CD4-positive, alpha-beta T cell treated with Interferon gamma for 1 hour (primary cell): ENCODE measurements at regions not wholly inside any gene's neighbourhood (a gene's known extent, or its start where the extent isn't known, plus 50 kb on each side); places are given as distances from the start of the nearest gene placed in this dataset.
A peak's percentile ranks its signal among the peaks of the same experiment; 100 is the strongest.

Experiments
- DNase-seq: peaks from one replicate; pipeline ENCODE4 v3.0.0-alpha.2; 2020

DNA sequence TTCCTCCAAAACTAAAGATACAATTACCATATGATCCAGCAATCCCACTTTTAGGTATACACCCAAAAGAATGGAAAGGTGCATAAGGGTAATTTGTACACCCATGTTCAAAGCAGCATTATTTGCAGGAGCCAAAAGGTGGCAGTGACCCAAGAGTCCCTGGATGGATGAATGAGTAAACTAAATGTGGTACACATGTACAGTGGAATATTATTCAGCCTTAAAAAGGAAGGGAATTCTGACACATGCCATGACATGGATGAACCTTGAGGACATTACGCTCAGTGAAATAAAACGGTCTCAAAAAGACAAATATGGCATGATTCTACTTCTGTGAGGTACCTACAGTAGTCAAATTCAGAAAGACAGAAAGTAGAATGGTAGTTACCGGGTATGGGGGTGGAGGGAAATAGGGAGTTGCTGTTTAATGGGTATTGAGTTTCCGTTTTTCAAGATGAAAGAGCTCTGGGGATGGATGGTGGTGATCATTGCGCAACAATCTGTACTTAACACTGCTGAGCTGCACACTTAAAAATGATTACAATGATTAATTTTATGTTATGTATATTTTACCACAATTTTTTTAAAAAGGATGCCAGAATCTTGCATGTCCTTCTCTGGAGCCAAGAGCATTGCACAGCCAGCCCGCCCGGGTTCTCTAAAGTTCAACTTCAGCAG lies 518.9 kb upstream of the JARID2 start:
- no peak for DNase-seq

DNA sequence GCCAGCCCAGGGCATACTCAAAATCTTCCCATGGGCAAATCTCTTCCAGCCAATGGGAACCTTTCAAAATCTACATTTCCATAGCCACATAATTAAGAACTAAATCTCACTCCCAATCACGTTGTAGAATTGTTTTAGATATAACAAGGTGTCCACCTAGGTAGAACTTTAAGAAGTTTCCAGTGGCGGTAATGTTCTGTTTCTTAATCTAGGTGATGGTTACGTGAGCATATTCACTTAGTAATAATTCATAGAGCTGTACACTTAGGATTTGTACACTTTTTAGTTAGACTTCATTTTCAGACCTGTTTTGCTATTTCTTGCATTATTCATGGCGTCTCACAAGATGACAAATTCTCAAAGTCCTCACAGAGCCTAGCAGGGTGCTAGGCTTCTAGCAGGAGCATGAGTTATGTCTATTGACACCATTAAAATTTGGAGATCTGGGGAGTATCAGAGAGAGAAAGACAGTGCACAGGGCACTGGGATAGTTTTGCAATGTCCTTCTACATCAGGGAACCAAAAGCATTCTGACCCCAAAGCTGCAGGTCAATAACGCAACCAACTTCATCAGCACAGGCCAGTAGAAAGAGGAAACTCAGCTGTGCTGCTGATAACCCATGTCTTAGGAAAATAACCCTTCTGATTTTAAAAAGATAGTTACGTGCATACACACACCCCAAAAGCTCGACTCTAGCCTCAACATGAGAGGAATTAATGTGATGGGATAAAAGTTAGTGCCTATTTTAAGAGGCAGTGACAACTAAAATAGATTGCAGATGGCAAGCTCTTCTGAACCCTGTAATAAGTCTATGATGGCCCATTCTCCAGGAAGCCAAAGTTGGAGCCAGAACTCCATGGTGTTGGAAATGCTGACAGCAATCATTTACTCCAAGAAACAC lies 518.1 kb upstream of the JARID2 start:
- DNase-seq = peak; percentile 38

DNA sequence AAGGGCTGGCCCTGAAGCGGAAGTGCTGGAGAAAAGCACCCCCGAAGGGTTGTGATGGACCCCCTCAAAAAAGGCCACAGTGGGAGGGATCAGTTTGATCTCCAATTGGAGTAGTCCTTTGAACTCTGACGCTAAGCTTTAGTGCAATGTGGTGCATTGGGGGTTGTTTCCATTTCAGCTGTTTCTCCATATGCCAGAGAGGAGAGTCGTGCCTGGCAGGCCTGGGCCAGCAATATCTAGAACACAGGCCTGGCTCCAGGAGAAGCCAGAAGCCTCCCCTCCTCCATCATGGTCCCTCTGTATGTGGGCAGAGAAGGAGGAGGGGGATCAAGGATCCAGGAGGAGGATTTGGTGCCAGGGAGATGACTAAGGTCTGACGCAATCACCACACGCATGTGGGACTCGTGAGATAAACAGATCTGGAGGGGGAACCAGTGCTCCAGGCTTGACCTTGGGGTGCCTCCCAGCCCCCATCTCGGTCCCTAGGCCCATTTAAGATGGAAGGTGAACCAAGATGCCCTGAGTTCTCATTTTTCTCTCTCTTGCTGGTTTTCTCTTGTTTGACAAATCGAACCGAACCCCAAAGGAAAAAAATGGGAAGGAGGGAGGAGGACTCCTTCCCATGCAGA lies 517.4 kb upstream of the JARID2 start:
- peak; percentile 70 for DNase-seq

DNA sequence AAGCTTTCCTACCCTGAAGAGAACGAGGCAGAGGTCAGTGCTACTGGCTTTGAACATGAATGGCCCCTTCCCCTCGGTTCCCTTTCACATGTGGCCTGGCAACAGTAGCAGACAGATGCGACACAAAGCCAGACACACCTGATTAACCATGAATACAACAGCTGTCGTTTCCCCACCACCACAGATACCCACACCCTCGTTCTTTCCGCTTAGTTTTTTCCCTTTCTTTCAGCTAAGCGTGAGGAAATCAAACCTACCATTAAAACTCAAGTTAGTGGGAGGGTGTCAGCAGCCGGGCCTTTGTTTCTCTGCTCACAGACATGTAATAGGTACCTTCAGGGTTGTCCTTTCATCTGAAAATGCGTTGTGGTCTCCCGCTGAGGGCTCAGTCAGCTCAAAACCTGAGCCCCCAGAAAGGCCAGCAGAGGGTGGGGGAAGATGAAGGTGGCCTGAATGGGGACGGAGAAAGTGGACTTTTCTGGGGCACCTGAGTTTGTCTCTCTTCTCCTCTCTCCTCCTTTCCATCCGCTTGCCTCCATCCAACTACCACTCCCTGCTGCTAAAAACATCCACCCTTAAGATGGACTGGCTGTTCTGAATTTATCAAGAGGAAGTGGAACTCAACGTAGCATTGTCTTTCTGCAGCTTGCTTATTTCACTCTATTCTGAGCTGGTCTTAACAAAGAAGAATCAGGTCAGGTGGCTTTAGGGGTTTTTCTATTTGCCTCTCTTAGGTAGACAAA lies 516.6 kb upstream of the JARID2 start:
- DNase-seq = peak; percentile 47

DNA sequence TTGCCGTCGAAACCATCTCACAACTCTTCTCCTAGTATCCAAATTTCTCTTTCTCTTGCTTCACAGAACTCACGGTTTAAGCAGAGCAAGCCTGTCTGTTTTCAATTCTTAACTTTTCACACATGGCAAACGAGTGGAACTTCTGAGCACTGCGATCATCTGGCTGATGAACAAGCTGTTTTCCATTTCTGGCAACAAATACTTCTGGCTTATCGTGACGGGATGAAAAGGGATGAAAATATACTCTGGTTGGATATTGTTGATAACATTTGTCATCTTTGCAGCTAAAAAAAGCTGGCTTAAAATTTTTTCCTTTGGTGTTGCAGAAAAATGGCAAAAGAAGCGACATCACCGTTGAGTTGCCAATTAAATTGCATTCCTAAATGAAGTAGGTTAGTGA lies 515.2 kb upstream of the JARID2 start:
- DNase-seq = no peak

DNA sequence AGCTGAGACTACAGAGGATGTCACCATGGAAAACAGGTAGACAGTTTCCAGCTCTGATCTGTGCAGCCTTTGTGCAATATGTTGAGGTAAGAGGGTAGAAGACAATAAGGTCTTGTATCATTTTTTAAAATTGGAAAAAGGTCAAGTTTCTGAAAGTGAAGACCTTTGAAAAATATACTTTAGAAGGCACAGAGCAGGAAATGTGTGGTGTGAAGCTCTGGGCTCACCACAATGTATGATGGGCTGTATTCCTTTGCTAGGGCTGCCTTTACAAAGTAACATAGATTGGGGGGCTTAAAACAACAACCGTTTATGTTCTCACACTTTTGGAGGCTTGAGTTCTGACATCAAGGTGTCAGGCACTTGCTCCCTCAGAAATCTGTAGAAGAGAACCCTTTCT lies 514.3 kb upstream of the JARID2 start:
- no peak for DNase-seq

DNA sequence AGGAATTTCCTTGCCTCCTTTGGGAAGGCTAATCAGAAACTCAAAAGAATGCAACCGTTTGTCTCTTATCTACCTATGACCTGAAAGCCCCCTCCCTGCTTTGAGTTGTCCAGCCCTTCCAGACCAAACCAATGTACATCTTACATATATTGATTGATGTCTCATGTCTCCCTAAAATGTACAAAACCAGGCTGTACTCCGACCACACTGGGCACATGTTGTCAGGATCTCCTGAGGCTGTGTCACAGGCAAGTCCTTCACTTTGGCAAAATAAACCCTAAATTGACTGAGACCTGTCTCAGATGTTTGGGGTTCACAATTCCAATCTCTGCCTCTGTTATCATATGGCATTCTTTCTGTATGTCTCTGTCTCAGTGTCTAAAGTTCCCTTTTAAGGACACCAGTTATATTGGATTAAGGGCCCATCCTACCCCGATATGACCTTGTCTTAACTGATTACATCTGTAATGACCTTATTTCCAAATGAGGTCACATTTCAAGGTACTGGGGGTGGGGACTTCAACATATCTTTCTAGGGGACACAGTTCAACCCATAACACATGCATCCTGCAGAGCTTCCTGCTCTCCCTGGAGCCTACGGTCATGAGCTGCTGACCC lies 513.5 kb upstream of the JARID2 start:
- no peak for DNase-seq

DNA sequence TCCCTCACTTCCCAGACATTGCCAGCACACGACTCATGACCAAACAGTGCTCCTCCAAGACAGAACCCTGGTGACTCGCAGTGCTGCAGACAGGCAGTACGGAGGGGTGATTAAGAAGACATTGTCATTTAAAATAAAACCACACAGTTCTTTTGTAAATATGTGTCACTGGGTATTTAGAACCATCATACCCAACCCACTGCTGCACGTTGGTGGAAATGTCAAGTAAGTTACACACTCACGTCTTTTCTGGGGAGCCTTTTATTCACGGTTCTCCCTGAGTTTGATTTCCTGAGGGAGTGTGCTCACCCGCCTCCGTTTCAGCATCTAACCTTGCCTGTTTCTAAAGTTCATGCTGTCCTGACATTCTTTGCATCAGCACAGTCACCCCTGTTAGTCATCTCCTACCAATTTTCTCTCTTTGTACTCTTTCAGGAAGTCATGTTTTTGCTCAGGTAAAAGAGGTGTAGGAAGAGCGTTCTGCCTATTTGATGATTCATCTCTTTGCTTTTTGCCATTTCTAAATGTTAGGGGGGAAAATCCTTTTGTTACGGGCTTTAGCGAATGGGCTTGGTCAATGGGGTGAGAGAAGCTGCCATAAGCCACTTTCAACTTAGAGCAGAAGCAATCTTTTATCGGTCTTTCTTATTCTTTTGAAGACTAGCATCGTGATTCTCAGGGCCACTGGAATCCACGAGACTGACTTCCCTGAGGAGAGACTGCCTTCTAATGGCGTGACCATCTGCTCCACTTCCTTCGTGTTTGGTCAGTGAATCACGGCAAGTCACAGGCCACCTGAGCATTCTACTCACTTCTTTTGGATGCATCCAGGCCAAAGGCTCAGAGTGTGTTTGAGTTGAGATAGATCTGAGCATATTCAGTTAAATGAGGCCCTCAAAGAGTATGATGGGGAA lies 512.8 kb upstream of the JARID2 start:
- DNase-seq = peak; percentile 51

DNA sequence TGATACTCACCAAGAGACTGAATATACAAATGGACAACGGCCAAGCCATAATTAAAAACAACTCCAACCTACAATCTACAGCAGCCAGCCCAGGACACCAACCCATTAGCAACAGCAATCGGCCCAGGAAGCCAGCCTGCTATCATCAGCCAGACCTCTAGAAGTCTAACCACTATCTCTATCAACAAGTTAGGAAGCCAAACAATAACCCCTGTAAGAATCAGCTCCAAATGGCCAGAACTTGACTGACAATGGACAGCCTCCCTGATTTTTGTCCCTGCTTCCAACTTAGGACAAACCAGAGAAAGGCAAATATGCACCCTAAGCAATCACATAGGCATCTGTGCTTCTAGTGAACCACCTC lies 511.8 kb upstream of the JARID2 start:
- DNase-seq = no peak

DNA sequence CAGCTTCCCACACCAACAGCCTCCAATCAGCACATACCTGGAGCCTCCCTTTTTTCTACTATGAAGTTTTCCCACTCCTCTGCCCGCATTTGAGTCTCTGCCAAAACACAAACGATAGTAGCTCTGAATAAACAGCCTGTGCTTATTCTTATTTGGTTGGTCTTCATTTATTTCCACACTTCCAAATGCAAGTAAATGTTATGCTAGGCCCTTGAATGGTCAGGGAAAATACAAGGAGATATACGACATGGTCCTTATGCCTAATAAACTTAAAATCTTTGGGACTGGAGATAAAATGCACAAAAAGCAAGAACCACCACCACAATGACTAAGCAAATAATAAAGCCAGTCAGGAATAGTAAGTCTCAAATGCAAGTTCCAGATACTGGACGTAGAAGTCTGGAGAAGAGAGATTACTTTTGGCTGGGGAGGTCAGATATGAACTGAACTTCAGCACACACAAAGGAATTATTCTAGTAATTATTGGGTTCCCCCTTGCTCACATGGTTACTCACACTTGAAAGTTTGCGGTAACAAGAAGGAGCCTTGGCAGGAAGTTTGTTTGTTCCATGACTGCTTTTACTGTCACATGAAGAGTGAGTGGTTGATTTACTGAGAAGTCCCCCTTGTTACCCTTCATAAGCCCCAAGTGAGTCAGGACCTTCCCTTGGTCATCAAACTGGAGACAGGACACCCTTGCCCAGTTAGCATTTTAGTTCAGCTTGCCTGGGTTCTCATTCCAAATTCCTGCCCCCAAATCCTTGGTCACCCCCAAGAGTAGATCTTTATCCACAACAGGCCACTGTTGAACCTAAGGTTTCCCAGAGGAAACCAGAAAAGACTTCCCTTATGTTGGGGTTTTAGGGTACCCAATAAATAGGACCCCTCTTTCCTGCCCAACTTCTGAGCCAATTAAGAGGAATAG lies 511.2 kb upstream of the JARID2 start:
- DNase-seq = peak; percentile 61

DNA sequence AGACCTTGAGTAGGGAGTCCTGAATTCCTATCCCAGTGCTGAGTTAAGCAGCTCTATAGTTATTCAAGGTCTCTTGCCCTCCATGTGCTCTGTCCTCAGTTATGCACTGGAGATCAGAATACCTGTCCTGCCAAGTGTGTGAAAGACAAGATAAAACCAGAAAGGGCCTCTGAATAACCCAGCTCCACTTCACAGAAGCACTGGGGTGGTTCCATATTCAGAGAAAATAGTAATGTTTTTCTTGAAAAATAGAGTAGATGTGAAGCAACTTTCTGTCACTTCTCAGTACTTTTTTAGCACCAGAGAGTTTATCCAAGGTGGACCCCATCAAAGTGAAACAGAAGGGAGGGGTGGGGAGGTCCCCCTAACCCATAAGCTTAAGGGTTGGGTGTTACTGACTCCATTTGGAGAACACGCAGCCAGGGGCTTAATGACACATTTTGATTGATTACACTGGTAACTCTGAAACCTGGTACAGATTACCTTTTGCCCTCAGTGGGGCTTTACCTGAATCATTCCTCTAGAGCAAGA lies 509.8 kb upstream of the JARID2 start:
- no peak for DNase-seq

DNA sequence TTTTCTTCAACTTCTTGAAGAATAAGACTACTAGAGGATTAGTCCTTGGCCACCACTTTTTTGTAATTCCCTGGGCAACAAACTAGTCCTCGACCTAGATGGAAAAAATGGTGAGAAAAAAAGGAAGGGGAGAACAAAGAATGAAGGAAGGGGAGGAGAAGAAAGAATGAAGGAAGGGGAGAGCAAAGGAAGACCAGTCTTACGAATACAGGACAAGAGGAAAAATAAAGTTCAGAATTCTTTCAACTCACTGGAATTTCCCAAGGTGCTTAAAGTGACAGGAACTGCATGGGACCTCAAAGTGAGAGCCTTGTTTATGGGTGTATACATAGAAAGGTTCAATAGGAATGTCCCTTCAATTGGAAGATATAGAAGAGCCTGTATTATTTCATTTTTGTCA lies 509.3 kb upstream of the JARID2 start:
- DNase-seq = no peak

DNA sequence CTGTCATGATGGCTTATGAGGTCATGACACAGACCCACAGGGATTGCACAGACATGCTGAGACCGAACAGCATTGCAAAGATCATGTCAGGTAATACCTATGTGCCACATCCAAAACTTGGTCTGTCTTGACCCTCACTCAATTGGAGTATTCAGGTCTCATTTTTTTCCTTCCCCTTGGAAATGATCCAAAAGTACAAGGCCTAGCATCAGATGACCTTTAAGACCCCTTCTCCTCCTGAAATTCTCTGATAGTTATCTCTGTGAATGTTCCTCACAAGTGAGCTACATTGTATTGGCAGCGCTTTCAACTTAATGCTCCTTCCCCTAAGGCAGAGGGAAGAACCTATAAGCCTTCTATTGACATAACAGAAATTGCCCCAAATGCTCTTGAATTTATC lies 507.4 kb upstream of the JARID2 start:
- no peak for DNase-seq

DNA sequence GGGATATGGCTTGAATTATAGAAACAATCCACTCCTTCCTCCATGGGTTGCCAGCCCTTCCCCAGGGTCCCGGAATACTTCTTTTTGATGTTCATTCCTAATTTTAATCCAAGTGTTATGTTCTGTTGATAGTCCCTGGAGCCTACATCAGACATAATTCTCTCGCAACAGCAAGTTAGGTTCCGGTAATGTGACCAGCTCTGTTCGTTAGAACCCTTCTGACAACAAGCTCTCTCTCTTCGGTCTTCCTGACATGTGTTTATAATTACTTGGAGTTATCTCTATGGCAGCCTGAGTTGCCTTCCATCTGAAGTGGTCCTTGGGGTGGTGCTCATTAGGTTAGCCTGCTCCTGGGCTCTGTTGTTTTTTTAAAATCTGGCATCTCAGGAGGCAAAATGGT lies 506.9 kb upstream of the JARID2 start:
- DNase-seq = no peak

DNA sequence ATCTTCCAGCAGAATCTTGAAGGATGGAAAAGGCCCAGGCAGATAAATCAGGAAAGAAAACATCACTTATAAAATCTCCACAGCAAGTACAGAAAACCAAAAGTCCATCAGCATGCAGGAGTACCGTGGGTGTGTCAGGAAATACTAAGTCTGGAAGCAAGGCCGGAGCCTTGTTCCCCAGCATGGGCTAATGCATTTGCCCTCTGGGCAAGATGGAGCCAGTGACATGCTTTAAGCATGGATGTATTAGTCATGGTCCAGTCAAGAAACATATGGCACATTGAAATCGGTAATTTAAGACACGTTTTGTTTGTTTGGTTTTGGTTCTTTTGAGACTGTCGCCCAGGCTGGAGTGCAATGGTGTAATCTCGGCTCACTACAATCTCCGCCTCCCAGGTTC lies 506.0 kb upstream of the JARID2 start:
- no peak for DNase-seq

DNA sequence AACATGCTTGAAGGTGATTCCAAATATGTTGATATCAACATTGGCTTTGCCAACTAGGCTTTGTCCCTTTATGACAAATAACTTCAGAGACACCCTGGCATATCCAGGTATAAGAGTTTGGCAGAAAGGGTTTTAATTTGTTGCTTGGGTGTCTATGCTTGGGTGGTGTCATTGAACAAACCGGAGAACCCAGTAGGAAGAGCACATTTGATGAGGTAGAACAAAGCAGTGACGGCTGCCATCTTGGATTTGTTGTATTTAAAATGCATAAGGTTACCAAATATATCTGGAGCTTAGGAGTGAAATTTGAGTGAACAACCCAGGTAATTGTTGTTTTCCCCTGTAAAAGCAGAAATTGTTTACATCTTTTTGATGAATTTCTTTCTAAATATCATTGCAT lies 503.7 kb upstream of the JARID2 start:
- DNase-seq = no peak

DNA sequence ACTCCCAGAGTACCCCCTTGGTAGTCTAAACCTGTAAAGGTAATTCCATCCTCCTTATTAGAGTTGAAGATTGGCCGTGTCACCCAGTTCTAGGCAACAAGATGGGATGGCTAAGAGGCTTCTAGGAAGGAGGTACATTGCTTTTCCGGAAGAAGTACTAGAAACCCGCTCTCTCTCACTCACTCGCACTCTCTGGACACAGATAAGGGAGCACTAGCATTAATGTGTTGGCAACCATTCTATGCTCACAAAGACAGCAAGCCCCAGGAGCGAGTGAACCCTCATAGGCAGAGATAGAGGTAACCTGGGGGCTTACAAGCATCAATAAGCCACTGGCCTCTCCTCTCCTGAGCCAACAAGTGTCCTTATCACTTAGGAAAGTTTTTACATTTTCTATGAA lies 503.2 kb upstream of the JARID2 start:
- no peak for DNase-seq

DNA sequence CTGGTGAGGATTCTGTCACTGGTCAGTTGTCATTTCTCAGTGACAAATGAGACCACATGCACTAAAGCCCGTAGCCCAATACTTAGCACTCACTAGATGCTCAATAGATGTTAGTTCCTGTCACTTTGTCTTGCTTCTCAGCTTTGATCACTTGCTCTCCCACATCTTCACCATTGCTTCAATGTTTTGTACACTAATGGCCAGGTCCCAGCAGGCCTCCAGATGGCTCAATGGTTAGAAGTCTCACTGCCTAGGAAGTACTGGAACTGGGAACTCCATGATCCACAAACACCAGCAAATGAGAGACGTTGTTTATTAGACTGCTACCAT lies 502.8 kb upstream of the JARID2 start:
- no peak for DNase-seq

DNA sequence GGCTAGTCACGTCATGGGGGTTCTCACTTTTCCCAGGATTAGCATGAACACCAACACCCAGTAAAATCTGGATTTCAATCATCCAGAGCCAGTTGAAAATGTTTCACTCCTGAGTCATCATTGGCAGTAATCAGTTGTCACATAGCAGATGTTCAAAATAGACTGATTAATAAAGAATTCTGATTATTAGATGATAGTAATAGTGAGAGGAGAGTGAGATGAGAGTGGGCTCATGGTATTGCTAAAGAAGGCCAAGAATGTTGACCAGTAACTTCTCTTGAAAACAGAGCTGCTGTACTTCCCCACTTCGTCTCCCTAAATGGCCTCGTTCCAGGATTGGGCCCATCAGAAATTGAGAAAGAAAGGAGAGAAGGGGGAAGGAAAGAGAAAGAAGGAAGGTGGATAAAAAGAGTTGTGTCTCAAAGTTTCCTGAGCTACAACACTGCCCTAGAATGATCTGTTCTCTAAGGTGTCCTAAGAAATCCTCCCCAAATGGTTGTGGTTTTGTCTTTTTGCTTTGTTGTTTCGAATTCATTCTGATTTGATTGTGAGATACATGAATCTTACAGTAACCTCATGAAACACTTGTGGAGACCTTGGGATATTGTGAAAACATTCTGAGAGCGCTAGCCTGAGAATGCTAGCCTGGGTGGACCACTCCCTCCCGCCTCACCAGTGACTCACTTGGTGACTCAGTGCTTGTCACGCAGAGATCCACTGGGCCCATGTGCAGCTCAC lies 502.2 kb upstream of the JARID2 start:
- peak; percentile 80 for DNase-seq

DNA sequence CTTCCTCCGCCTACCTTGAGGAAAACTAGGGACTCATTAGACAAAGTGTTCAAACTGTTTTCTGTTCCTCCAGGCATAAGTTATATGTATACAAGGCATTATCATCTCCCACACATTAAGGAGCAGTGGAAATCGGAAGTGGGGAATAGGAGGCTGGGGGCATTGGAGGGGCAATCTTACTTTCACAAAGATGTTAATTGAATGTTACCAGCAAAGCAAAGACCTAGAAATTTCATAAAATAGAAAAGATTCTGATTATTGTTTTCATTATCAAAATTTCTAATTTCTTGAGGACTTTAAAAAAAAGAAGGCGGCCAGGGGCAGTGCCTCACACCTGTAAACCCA lies 501.7 kb upstream of the JARID2 start:
- no peak for DNase-seq
